Spleen (tissue), 7 donors: ENCODE measurements at regions not wholly inside any gene's neighbourhood (a gene's known extent, or its start where the extent isn't known, plus 50 kb on each side); places are given as distances from the start of the nearest gene placed in this dataset.

Experiments
- CTCF ChIP-seq, 11 experiments: fragments of 200-600 bp in 7 of 11; fragments of 450-650 bp in 4 of 11; sonication (generic) in 4 of 11; IDR thresholded peaks in 8 of 11; conservative IDR thresholded peaks in 3 of 11; 1 replicate in 7 of 11; 2 replicates in 4 of 11; pipeline versions ENCODE4 v1.4.0 to v1.8.0; 2016 to 2021; ENCODE audit warnings: antibody characterized with exemption in 11 of 11, inconsistent platforms in 4 of 11, mild to moderate bottlenecking in 1 of 11
- POLR2A ChIP-seq, 3 donors: fragments of 450-650 bp; IDR thresholded peaks; one replicate each; pipeline ENCODE4 v1.5.1; 2017; ENCODE audit warnings: antibody characterized with exemption in 3 of 3, mild to moderate bottlenecking in 1 of 3
- POLR2AphosphoS5 ChIP-seq, 3 donors: sonication (generic); formaldehyde crosslinking; IDR thresholded peaks; one replicate each; pipeline ENCODE4 v1.5.1; 2017; ENCODE audit warnings: antibody characterized with exemption in 3 of 3
- donor health status: DM: no; HTN: no; CAD: no; lungs with moderate emphysema.
- donor health status: DM: no; HTN: no; CAD: no.
- donor health status: DM: no; HTN: no; CAD: no.

GRCh38 chr19:29269641-29270040 lies 56.7 kb upstream of the UQCRFS1 start:
- TF ChIP-seq CTCF (IDR thresholded peaks at IDR 0.05 in 8 of 11, conservative IDR thresholded peaks at IDR 0.05 in 3 of 11) (no peak), POLR2A (IDR thresholded peaks at IDR 0.05) (no peak), POLR2AphosphoS5 (IDR thresholded peaks at IDR 0.05) (no peak)
